HG03060 (cell line): ENCODE measurements at regions not wholly inside any gene's neighbourhood (a gene's known extent, or its start where the extent isn't known, plus 50 kb on each side); places are given as distances from the start of the nearest gene placed in this dataset.
A peak's percentile ranks its signal among the peaks of the same experiment; 100 is the strongest.

Experiments
- ATAC-seq: cut with Tn5 transposase; IDR thresholded peaks from one replicate; pipeline ENCODE4 v1.9.1; 2021; ENCODE audit warnings: low read depth, moderate number of reproducible peaks; ENCODE audit not compliant: unreplicated experiment

DNA sequence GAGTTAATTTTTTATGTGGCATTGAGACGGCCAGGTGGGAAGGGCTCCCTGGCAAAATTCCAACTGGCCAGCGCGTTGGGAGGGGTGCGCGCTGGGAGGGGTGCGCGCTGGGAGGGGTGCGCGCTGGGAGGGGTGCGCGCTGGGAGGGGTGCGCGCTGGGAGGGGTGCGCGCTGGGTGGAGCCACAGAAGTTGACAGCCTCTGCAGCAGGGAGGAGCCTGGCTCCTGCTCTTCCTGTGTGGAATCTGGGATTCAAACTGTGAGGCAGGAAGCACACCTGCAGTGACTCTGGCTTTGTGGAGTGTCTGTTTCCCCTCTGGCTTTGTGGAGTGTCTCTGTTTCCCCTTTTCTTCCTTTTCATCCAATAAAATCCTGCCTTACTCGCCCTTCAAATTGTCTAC lies 147.9 kb upstream of the CBLN2 start:
- ATAC-seq, result no peak

GRCh38 chr18:72687736-72688135 lies 143.6 kb upstream of the CBLN2 start:
- no peak for ATAC-seq

GRCh38 chr18:72675394-72675793 lies 131.3 kb upstream of the CBLN2 start:
- no peak for ATAC-seq

DNA sequence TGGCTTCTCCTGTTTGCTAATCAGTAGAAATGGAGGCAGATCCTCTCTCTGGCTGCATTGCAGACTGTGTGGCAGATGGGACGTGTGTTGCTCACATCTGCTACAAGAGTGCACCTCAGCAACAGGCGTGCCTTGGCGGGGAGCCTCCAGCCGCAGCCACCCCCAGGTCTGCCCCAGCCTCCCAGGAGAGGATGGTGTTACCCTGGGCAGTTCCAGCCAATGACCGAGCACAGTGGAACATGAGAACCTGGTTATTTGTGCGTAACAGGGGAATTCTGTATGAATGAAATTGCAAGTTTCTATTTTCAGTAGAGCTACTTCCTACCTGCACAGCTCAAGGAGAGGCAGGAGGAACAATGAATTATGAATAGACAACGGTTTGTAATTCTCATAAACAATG lies 130.6 kb upstream of the CBLN2 start:
- ATAC-seq, result peak; percentile 63

DNA sequence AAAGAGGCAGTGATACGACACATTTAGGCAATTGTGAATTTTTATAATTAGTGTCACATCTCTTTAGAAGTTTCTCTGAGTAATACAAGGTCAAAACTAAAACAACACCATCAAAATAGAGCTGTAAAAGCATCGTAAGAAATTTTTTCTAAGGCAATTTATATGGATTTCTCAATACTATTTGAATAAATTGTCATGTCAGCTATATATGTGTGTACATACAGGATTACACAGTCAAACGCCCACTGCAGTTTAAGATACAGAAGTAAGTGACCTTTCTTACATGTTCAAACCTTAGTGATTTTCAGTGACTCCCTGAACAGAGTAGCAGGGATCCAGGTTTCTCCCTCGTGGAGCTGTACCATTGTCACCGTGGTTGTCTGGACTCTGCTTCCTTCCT lies 129.1 kb upstream of the CBLN2 start:
- no peak for ATAC-seq

- ATAC-seq, result peak; percentile 36
Observed at GRCh38 chr18:72672364-72673184, 128.4 kb upstream of the CBLN2 start.

DNA sequence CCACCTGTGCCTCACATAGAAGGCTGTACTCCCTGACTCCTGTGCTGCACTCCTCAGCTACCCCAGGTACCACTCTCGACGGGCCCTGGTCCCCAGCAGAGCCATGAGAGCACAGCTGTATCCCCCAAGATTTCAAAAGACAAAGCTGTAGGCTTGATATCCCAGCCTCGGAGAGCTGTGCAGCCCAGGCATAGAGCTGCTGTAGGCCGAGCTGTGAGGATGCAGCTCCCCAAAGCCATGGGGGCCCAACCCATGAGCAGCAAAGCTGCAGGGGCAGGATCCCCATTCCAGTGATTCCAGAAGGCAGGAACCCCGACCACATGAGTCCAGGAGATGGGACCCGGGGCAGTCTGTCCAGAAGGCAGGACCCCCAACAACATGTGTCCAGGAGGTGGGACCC lies 123.8 kb upstream of the CBLN2 start:
- ATAC-seq, result no peak

- peak; percentile 66 for ATAC-seq
Observed at GRCh38 chr18:72652990-72653593, 109.0 kb upstream of the CBLN2 start.

DNA sequence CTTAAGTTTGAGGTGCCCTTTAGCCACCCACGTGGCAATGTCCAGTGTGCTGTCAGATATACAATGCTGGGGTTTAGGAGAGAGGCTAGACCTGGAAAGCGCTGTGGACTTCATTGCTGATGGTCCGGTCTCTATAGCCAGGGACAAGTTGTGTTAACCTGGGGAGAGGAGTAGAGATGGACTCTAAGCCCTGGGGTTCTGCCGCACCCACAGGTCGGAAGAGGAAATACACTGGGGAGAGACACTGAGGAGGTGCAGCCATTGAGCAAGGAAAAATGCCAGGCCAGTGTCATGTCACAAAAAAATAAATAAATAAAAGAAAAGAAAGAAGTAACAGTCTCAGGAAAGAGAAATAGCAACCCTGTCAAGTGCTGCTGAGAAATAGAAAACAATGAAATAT lies 106.9 kb upstream of the CBLN2 start:
- ATAC-seq, result no peak

DNA sequence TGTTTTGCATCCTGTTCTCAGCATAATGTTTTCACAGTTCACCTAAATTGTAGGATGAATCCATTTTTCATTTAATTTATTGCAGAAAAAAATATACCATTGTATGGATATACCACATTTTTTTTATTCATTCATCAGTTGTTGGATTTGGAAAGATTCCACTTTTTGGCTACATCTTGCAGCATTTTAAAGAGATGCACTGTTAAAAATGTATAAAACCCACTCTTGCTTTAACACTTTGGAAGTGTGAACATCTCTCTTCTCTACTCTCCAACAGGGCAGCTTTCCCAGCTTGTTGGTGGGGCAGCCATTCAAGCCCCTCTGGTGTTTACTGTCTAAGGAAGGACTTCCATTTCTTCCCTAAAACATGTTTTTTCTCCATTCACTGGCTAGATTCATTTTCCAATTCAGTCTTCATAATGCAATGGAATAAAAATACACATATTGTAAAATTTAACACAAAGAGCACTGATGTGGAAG lies 104.4 kb upstream of the CBLN2 start:
- ATAC-seq, result no peak

- ATAC-seq, result no peak
Observed at GRCh38 chr18:72648079-72648478, 103.9 kb upstream of the CBLN2 start.

GRCh38 chr18:72640557-72640956 lies 96.4 kb upstream of the CBLN2 start:
- no peak for ATAC-seq

DNA sequence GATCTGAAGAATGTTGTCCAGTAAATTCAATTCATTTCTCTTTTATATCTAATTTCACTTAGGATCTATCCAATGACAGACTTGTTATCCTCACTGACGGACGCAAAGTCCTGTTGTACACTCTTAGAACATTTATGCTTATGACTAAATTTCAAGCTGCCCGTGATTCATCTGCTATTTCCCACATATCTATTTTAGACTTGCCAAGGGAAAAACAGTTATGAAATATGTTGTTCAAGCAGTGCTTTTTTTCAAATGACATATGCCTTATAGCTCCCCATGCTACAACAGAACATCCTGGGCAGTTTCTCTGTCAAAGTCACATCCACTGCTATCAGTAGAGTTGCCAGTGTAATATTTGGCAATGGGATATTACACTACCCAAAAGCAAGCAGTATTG lies 94.2 kb upstream of the CBLN2 start:
- no peak for ATAC-seq

DNA sequence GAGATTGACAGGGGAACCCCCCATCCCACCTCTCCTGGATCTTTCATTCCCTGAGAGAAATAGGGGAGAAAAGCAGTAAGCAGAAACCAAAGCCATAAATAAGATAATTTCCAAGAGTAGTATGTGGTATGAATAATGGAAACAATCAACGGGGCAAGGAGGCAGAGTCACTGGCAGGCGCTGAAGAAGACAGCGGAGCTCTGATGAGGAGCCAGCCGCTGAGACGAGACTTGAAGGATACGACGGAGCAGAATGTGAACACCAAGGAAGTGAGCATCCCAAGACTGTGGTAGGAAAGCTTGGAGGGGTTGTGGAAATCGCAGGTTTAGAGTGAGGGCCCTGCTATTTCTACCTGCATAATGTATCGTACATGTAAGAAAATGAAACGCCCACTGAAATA lies 93.6 kb upstream of the CBLN2 start:
- ATAC-seq, result no peak

GRCh38 chr18:72637299-72637698 lies 93.2 kb upstream of the CBLN2 start:
- no peak for ATAC-seq

DNA sequence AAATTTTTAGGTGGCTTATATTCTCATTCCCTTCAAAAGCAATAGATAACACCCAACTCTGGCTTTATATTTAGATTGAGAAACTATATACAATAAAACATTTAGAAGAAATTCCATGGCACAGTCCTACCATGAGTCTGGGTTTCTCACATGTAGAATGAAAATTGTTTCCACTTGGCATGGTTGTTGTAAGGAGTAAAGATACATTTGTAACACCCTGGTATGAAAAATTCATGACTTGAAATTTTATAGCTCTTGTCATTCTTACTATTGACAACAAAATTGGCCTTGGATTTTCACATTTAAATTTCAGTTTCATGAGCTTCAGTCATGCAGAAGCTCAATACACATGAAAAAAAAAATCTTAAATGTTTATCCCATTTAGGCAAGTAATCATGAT lies 92.5 kb upstream of the CBLN2 start:
- ATAC-seq, result no peak

- no peak for ATAC-seq
Observed at GRCh38 chr18:72634500-72634899, 90.4 kb upstream of the CBLN2 start.

GRCh38 chr18:72630991-72631390 lies 86.8 kb upstream of the CBLN2 start:
- ATAC-seq, result no peak

DNA sequence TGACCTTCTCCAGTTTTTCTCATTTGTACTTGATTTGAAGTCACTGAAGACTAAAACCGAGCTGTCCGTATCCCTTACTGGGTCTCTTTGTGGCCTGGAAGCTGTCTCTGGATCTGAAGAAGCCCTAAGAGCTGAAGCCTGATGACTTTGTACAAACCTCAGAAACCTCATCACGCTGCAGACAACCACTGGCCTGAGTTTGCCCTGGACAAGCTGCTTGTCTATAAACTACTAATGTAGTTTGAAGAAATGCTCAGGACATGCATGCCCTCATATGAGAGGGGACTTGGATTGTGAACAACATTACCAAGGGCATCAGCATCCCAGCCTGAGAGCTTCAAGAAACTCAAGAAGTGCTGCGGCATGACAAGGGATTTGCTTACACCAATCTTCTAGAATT lies 79.3 kb upstream of the CBLN2 start:
- no peak for ATAC-seq

GRCh38 chr18:72613534-72613930 lies 69.4 kb upstream of the CBLN2 start:
- no peak for ATAC-seq

- ATAC-seq, result no peak
Observed at GRCh38 chr18:72612894-72613533, 68.9 kb upstream of the CBLN2 start.

DNA sequence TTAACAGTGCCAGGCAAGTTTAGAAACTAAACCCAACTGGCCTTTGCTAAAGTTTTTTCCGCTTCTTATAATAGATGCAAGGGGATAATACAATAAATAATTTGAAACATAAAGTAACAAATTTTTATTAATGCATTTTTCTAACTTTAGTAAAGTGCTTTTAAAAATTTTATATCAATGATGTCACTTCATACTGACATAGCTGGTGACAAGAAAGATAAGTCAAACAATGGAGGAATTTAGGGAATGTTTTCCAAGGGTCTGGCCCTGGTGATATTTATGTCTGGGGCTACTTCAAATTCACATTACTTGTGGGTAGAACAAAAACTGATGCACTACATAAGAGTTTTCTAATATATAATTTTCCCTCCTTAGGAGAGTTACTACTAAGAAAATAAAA lies 61.2 kb upstream of the CBLN2 start:
- ATAC-seq, result no peak
